HepG2 (cell line): ENCODE measurements at regions not wholly inside any gene's neighbourhood (a gene's known extent, or its start where the extent isn't known, plus 50 kb on each side); places are given as distances from the start of the nearest gene placed in this dataset.

Experiments
- ATAC-seq: fragments of 200-7000 bp; cut with Tn5 transposase; 3 replicates; pipeline ENCODE4 v1.9.1; 2020; ENCODE audit warnings: mild to moderate bottlenecking, moderate library complexity
- BruUV-seq: library from RNA; stranded (reverse); fragments of 400-500 nt; replicated peaks from 2 replicates; lab custom pipeline; 2021; lab: Mats Ljungman, UMichigan
- CTCF ChIA-PET: fragments of 300-600 bp; formaldehyde crosslinking; extraction: SDS; loops from one replicate; lab custom pipeline; 2021; ENCODE audit warnings: low total read pairs, inconsistent platforms, low intra/inter-chr PET ratio; lab: Yijun Ruan, JAX
- POLR2A ChIA-PET: fragments of 350-600 bp; sonication (Branson Sonifier 250); formaldehyde crosslinking; loops from one replicate; lab custom pipeline; 2020; ENCODE audit warnings: antibody characterized with exemption, inconsistent platforms; lab: Yijun Ruan, JAX
- DNase-seq: peaks from one replicate; pipeline ENCODE4 v3.0.0-alpha.2; 2015; ENCODE audit warnings: low spot score
- FAIRE-seq: peaks from 3 replicates; lab custom pipeline; 2011; peaks lifted over from hg19 to GRCh38; lab: Jason Lieb, UNC
- H2AFZ ChIP-seq: one replicate; pipeline ENCODE4 v1.6.1; 2011; ENCODE audit warnings: low read length, inconsistent platforms
- H3K27ac ChIP-seq: fragments of 300-600 bp; 3 replicates; pipeline ENCODE4 v1.8.0; 2011; ENCODE audit warnings: mixed run types, mild to moderate bottlenecking, mixed read lengths, low read length, inconsistent platforms; ENCODE audit not compliant: insufficient read depth; ENCODE audit errors: extremely low read length
- H3K27me3 ChIP-seq, 2 experiments: fragments of 200-600 bp in 1 of 2; 2 replicates in 1 of 2; 3 replicates in 1 of 2; pipeline versions ENCODE4 v1.6.0 to v1.8.0; 2011; ENCODE audit warnings: low read length in 2 of 2, mild to moderate bottlenecking in 2 of 2, moderate library complexity in 2 of 2, inconsistent platforms in 1 of 2; ENCODE audit not compliant: insufficient read depth in 2 of 2, control insufficient read depth in 1 of 2
- H3K36me3 ChIP-seq, 2 experiments: fragments of 200-600 bp in 1 of 2; replicated peaks in 1 of 2; 2 replicates in 1 of 2; 3 replicates in 1 of 2; pipeline versions ENCODE4 v1.5.1 to v1.8.0; 2011; ENCODE audit warnings: low read length in 2 of 2, inconsistent platforms in 1 of 2; ENCODE audit not compliant: insufficient read depth in 2 of 2, control insufficient read depth in 1 of 2
- H3K4me1 ChIP-seq: 2 replicates; pipeline ENCODE4 v1.5.1; 2012; ENCODE audit warnings: low read length, inconsistent platforms; ENCODE audit not compliant: insufficient read depth
- H3K4me2 ChIP-seq: 2 replicates; pipeline ENCODE4 v1.6.0; 2011; ENCODE audit warnings: low read depth, low read length, inconsistent platforms
- H3K4me3 ChIP-seq, 3 experiments: fragments of 200-600 bp in 1 of 3; sonication (generic), shearing (Covaris generic) in 1 of 3; replicated peaks in 1 of 3; 2 replicates each; pipeline ENCODE4 v1.5.1; 2011 to 2016; ENCODE audit warnings: low read length in 3 of 3, inconsistent platforms in 2 of 3, low read depth in 2 of 3, mild to moderate bottlenecking in 2 of 3, control low read depth in 1 of 3, mixed read lengths in 1 of 3; ENCODE audit not compliant: insufficient read depth in 1 of 3
- H3K79me2 ChIP-seq: one replicate; pipeline ENCODE4 v1.6.1; 2011; ENCODE audit warnings: low read length, inconsistent platforms; ENCODE audit not compliant: insufficient read depth
- H3K9ac ChIP-seq: 2 replicates; pipeline ENCODE4 v1.6.0; 2011; ENCODE audit warnings: mild to moderate bottlenecking, low read depth, low read length, inconsistent platforms; ENCODE audit not compliant: insufficient read depth
- H3K9me3 ChIP-seq: 2 replicates; pipeline ENCODE4 v1.5.1; 2012; ENCODE audit warnings: mild to moderate bottlenecking, low read length
- H4K20me1 ChIP-seq: 2 replicates; pipeline ENCODE4 v1.6.0; 2011; ENCODE audit warnings: inconsistent platforms, mild to moderate bottlenecking, low read length, moderate library complexity; ENCODE audit not compliant: insufficient read depth
- BCL6 ChIP-seq: IDR thresholded peaks from 2 replicates; pipeline ENCODE4 v1.6.1; 2016; ENCODE audit warnings: missing genetic modification reagents, missing compliant biosample characterization
- ELF3 ChIP-seq: IDR thresholded peaks from 2 replicates; pipeline ENCODE4 v1.6.1; 2016; ENCODE audit warnings: missing genetic modification reagents, missing compliant biosample characterization
- FIP1L1 ChIP-seq: fragments of 200-400 bp; formaldehyde crosslinking; IDR thresholded peaks from 2 replicates; pipeline ENCODE4 v1.6.1; 2018; ENCODE audit warnings: low read depth, mild to moderate bottlenecking, low read length, moderate library complexity, borderline replicate concordance; ENCODE audit not compliant: insufficient read depth
- HNF4A ChIP-seq: sonication (generic); formaldehyde crosslinking; IDR thresholded peaks from 2 replicates; pipeline ENCODE4 v1.4.0; 2020; ENCODE audit warnings: missing genetic modification reagents
- HNRNPH1 ChIP-seq: fragments of 200-400 bp; formaldehyde crosslinking; optimal IDR thresholded peaks from 2 replicates; pipeline ENCODE3; 2017; ENCODE audit warnings: mild to moderate bottlenecking, low read depth, low read length
- HNRNPL ChIP-seq: fragments of 200-400 bp; formaldehyde crosslinking; IDR thresholded peaks from 2 replicates; pipeline ENCODE4 v1.6.1; 2017; ENCODE audit warnings: mild to moderate bottlenecking, low read depth, low read length
- ISL2 ChIP-seq: sonication (generic); formaldehyde crosslinking; IDR thresholded peaks from 2 replicates; pipeline ENCODE4 v1.5.0; 2020; ENCODE audit warnings: missing genetic modification reagents
- MAF1 ChIP-seq: sonication (generic); formaldehyde crosslinking; IDR thresholded peaks from 2 replicates; pipeline ENCODE4 v1.5.0; 2020; ENCODE audit warnings: missing genetic modification reagents, borderline replicate concordance
- MEIS1 ChIP-seq: sonication (generic); formaldehyde crosslinking; IDR thresholded peaks from 2 replicates; pipeline ENCODE4 v1.9.0; 2021; ENCODE audit warnings: mild to moderate bottlenecking, missing genetic modification reagents, moderate library complexity, borderline replicate concordance
- PRMT3 ChIP-seq: sonication (generic); formaldehyde crosslinking; IDR thresholded peaks from 2 replicates; pipeline ENCODE4 v1.8.1; 2022; ENCODE audit warnings: low read depth, mild to moderate bottlenecking, moderate library complexity, missing genetic modification reagents, borderline replicate concordance
- RFXANK ChIP-seq: IDR thresholded peaks from 2 replicates; pipeline ENCODE4 v1.6.1; 2016
- SMAD9 ChIP-seq: sonication (generic); formaldehyde crosslinking; IDR thresholded peaks from 2 replicates; pipeline ENCODE4 v1.5.1; 2020; ENCODE audit warnings: mild to moderate bottlenecking, missing genetic modification reagents
- TFAP4 ChIP-seq: sonication (generic); IDR thresholded peaks from 2 replicates; pipeline ENCODE4 v1.6.1; 2016; ENCODE audit warnings: low read depth, borderline replicate concordance
- ZBTB21 ChIP-seq: sonication (generic); formaldehyde crosslinking; IDR thresholded peaks from 2 replicates; pipeline ENCODE4 v1.4.0; 2020; ENCODE audit warnings: missing genetic modification reagents
- ZNF235 ChIP-seq: sonication (generic); formaldehyde crosslinking; IDR thresholded peaks from 2 replicates; pipeline ENCODE4 v1.8.1; 2023; ENCODE audit warnings: mild to moderate bottlenecking, missing genetic modification reagents, borderline replicate concordance
- ZNF362 ChIP-seq: sonication (generic); formaldehyde crosslinking; IDR thresholded peaks from 2 replicates; pipeline ENCODE4 v1.4.0; 2020; ENCODE audit warnings: missing genetic modification reagents, mild to moderate bottlenecking, borderline replicate concordance
- ZNF639 ChIP-seq: conservative IDR thresholded peaks from 2 replicates; pipeline ENCODE4 v1.6.1; 2018; ENCODE audit warnings: missing genetic modification reagents
- ZNF747 ChIP-seq: sonication (generic); formaldehyde crosslinking; IDR thresholded peaks from 2 replicates; pipeline ENCODE4 v1.8.1; 2023; ENCODE audit warnings: missing genetic modification reagents, mild to moderate bottlenecking, borderline replicate concordance
- WGBS: methylation state at CpG from one replicate; pipeline ENCODE4 v1.1.6; 2017; ENCODE audit warnings: low lambda C conversion rate; 5-methylcytosine and 5-hydroxymethylcytosine counted together
- in situ Hi-C: cut with HindIII; loops from 2 replicates; pipeline ENCODE4 v1.10.0; 2017; ENCODE audit warnings: low pct_unique_long_range_greater_than_20kb; ENCODE audit not compliant: extremely low pct_ligation_motif_present
- intact Hi-C: fragments of 100-400 bp; cut with micrococcal nuclease; formaldehyde crosslinking; loops from one replicate; pipeline ENCODE4 v1.10.0; 2022; ENCODE audit not compliant: unreplicated experiment

- H3K27ac ChIP-seq: no peak overlapping the region
- ATAC-seq: no peak
- H3K27me3 ChIP-seq: peaks cover 2 to 19% of the 10 kb centered on the region in 2 experiments; a peak in 4 of 5 replicates
- no peak for TF ChIP-seq ZBTB21 (CRISPR knock-in tag)
- no peak for TF ChIP-seq ZNF747 (CRISPR knock-in tag)
- no peak for TF ChIP-seq RFXANK (CRISPR knock-in tag)
- no peak for TF ChIP-seq ZNF639
- no peak for TF ChIP-seq MAF1 (CRISPR knock-in tag)
- no peak for TF ChIP-seq HNRNPH1
- TF ChIP-seq ZNF235 (CRISPR knock-in tag): no peak
- TF ChIP-seq BCL6: no peak
- TF ChIP-seq SMAD9: no peak
- TF ChIP-seq ELF3: no peak
- TF ChIP-seq HNRNPL: no peak
- TF ChIP-seq MEIS1 (CRISPR knock-in tag): no peak
- no peak for TF ChIP-seq ZNF362 (CRISPR knock-in tag)
- TF ChIP-seq HNF4A: no peak
- TF ChIP-seq FIP1L1: no peak
- no peak for TF ChIP-seq PRMT3
- TF ChIP-seq TFAP4: no peak
- TF ChIP-seq ISL2 (CRISPR knock-in tag): no peak
- TF ChIP-seq, all 625 proteins: peak for 0
- POLR2A ChIA-PET: no interaction called here
- WGBS: 3% methylated on average over 7 of the region's 14 CpGs
- in situ Hi-C loops: no loop called here
- no peak overlapping the region for H3K4me3 ChIP-seq
- no peaks in the 10 kb centered on the region for H3K4me1 ChIP-seq
- no peak for DNase-seq
- H3K9me3 ChIP-seq: no peaks in the 10 kb centered on the region
- no peaks in the 10 kb centered on the region for H4K20me1 ChIP-seq
- CTCF ChIA-PET: no interaction called here
- no peak overlapping the region for H2AFZ ChIP-seq
- no peak for FAIRE-seq
- no peak overlapping the region for H3K4me2 ChIP-seq
- no peak overlapping the region for H3K9ac ChIP-seq
- intact Hi-C loops: no loop called here
- H3K36me3 ChIP-seq: no peaks in the 10 kb centered on the region
- no peaks in the 10 kb centered on the region for H3K79me2 ChIP-seq
- no TSS peak for BruUV-seq
These were observed 135.0 kb downstream of the URI1 start for GRCh38 chr19:30076751-30077670.
